DND-41 (cell line): ENCODE measurements at regions not wholly inside any gene's neighbourhood (a gene's known extent, or its start where the extent isn't known, plus 50 kb on each side); places are given as distances from the start of the nearest gene placed in this dataset.

ENCODE experiments used
- ATAC-seq: fragments of 200-7000 bp; cut with Tn5 transposase; 3 replicates; pipeline ENCODE4 v1.9.1; 2021; ENCODE audit warnings: low read depth; ENCODE audit not compliant: insufficient read depth
- DNase-seq: peaks from one replicate; pipeline ENCODE4 v3.0.0-alpha.2; 2020
- H2AFZ ChIP-seq: 2 replicates; pipeline ENCODE4 v1.6.0; 2012; ENCODE audit warnings: low read depth, low read length
- H3K27ac ChIP-seq: 2 replicates; pipeline ENCODE4 v1.5.1; 2012; ENCODE audit warnings: low read length, inconsistent platforms
- H3K27me3 ChIP-seq: fragments of 200-600 bp; sonication (generic); 2 replicates; pipeline ENCODE4 v1.6.0; 2012; ENCODE audit warnings: low read length, mild to moderate bottlenecking, inconsistent platforms; ENCODE audit not compliant: insufficient read depth, poor library complexity
- H3K36me3 ChIP-seq: 2 replicates; pipeline ENCODE4 v1.5.1; 2012; ENCODE audit warnings: low read length, inconsistent platforms; ENCODE audit not compliant: insufficient read depth
- H3K4me1 ChIP-seq: 2 replicates; pipeline ENCODE4 v1.5.1; 2012; ENCODE audit warnings: mild to moderate bottlenecking, low read length; ENCODE audit not compliant: insufficient read depth
- H3K4me2 ChIP-seq: 2 replicates; pipeline ENCODE4 v1.6.0; 2012; ENCODE audit warnings: mild to moderate bottlenecking, moderate library complexity, low read length, inconsistent platforms; ENCODE audit not compliant: insufficient read depth
- H3K4me3 ChIP-seq, 2 experiments: fragments of 200-600 bp in 1 of 2; shearing (Covaris generic) in 1 of 2; 2 replicates each; pipeline ENCODE4 v1.5.1; 2012 to 2016; ENCODE audit warnings: inconsistent platforms in 2 of 2, low read length in 2 of 2, mild to moderate bottlenecking in 2 of 2, low read depth in 1 of 2, moderate library complexity in 1 of 2
- H3K79me2 ChIP-seq: 2 replicates; pipeline ENCODE4 v1.6.0; 2012; ENCODE audit warnings: low read length, inconsistent platforms; ENCODE audit not compliant: insufficient read depth
- H3K9ac ChIP-seq: 2 replicates; pipeline ENCODE4 v1.6.0; 2012; ENCODE audit warnings: low read depth, mild to moderate bottlenecking, inconsistent platforms, low read length, moderate library complexity
- H3K9me3 ChIP-seq: 2 replicates; pipeline ENCODE4 v1.5.1; 2012; ENCODE audit warnings: low read length, moderate library complexity, mild to moderate bottlenecking, inconsistent platforms; ENCODE audit not compliant: insufficient read depth, severe bottlenecking
- H4K20me1 ChIP-seq: 2 replicates; pipeline ENCODE4 v1.6.0; 2012; ENCODE audit warnings: low read length; ENCODE audit not compliant: insufficient read depth
- EZH2 ChIP-seq: IDR thresholded peaks from 3 replicates; pipeline ENCODE4 v1.6.1; 2012; ENCODE audit warnings: borderline replicate concordance, low read depth, mild to moderate bottlenecking, moderate library complexity, low read length, inconsistent platforms; ENCODE audit not compliant: severe bottlenecking
- TF ChIP-seq, protein P1 (sequence below): IDR thresholded peaks from 2 replicates; pipeline ENCODE4 v1.5.1; 2012; ENCODE audit warnings: borderline replicate concordance, low read length, moderate library complexity, mild to moderate bottlenecking; ENCODE audit not compliant: poor library complexity, severe bottlenecking; ENCODE audit errors: extremely low read depth

DNA sequence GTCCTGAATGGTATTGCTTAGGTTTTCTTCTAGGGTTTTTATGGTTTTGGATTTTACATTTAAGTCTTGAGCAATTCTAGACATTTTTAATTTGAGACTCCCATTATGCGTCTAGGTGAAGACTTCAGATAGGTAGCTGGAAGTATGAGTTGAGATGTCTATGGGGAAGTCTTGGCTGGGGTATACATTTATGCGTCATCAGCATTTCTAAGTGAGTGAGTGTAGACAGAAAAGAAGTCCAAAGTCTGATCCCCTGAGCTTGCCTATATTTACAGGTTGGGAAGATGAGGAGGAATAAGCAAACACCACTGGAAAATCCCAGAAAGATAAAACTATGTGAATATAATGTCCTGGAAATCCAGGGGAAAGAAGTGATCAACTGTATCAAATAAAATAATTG lies 68.9 kb downstream of the KCNJ2 start:
- Histone ChIP-seq H3K27ac (no peak overlapping the region), H3K36me3 (no peaks in the 10 kb centered on the region), H3K4me3 (no peak overlapping the region), H3K27me3 (no peaks in the 10 kb centered on the region), H3K4me2 (no peak overlapping the region), H3K79me2 (no peaks in the 10 kb centered on the region), H3K4me1 (no peaks in the 10 kb centered on the region), H4K20me1 (no peaks in the 10 kb centered on the region), H2AFZ (no peak overlapping the region), H3K9me3 (no peaks in the 10 kb centered on the region), H3K9ac (no peak overlapping the region)
- no peak for DNase-seq
- no peak for ATAC-seq
- TF ChIP-seq, protein P1, sequence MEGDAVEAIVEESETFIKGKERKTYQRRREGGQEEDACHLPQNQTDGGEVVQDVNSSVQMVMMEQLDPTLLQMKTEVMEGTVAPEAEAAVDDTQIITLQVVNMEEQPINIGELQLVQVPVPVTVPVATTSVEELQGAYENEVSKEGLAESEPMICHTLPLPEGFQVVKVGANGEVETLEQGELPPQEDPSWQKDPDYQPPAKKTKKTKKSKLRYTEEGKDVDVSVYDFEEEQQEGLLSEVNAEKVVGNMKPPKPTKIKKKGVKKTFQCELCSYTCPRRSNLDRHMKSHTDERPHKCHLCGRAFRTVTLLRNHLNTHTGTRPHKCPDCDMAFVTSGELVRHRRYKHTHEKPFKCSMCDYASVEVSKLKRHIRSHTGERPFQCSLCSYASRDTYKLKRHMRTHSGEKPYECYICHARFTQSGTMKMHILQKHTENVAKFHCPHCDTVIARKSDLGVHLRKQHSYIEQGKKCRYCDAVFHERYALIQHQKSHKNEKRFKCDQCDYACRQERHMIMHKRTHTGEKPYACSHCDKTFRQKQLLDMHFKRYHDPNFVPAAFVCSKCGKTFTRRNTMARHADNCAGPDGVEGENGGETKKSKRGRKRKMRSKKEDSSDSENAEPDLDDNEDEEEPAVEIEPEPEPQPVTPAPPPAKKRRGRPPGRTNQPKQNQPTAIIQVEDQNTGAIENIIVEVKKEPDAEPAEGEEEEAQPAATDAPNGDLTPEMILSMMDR = no peak
- TF ChIP-seq EZH2 = no peak

DNA sequence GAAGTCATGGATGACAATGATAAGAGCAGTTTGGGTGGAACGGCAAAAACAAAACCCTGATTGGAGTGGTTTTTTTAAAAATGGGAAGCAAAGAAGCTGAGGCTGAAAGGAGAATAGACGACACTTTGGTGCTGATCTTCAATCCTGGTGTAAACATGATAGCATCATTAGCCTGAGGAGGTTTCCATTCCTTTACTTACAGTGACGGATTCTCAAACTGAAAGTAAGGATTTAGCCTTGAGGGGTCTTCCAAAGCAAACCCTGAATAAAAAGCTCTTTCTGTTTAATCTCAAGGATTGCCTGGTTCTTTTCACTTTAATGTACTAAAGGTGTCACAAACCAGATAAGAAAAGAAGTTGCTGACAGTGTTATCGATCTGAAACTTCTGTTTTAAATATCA lies 69.3 kb downstream of the KCNJ2 start:
- no peak overlapping the region for H3K27ac ChIP-seq
- H3K4me1 ChIP-seq = no peaks in the 10 kb centered on the region
- no peak for TF ChIP-seq EZH2
- TF ChIP-seq, protein P1 = no peak
- H3K79me2 ChIP-seq = no peaks in the 10 kb centered on the region
- H3K4me2 ChIP-seq = no peak overlapping the region
- DNase-seq (no peak), ATAC-seq (no peak)
- H3K9ac ChIP-seq = no peak overlapping the region
- H3K9me3 ChIP-seq = no peaks in the 10 kb centered on the region
- H3K27me3 ChIP-seq = no peaks in the 10 kb centered on the region
- no peaks in the 10 kb centered on the region for H3K36me3 ChIP-seq
- H2AFZ ChIP-seq = no peak overlapping the region
- no peak overlapping the region for H3K4me3 ChIP-seq
- H4K20me1 ChIP-seq = no peaks in the 10 kb centered on the region

DNA sequence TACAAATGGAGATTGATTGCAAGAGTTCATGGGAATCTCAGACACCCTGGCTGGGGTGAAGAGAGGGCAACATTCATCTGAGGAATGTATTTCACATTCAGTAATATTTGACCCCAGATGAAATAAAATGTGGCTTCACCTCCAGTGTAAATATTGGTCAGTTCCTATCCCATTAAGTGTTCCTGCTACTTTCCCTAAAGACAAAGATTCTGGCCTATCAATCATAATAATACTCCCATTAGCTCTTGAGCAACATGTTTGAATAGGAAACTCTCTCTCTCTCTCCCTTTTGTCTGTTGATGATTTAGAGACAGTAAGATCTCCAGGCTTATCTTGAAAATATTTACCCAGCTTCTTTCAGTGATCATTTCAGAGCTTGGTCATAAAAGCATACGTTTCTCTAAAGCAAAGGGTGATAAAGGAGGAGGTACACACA lies 70.1 kb downstream of the KCNJ2 start:
- Histone ChIP-seq H3K27ac (no peak overlapping the region), H3K9ac (no peak overlapping the region), H3K27me3 (no peaks in the 10 kb centered on the region), H3K9me3 (no peaks in the 10 kb centered on the region), H3K4me1 (no peaks in the 10 kb centered on the region), H3K36me3 (no peaks in the 10 kb centered on the region), H2AFZ (no peak overlapping the region), H4K20me1 (no peaks in the 10 kb centered on the region), H3K4me2 (no peak overlapping the region), H3K4me3 (no peak overlapping the region), H3K79me2 (no peaks in the 10 kb centered on the region)
- TF ChIP-seq EZH2 = no peak
- TF ChIP-seq, protein P1 = no peak
- DNase-seq = no peak
- no peak for ATAC-seq

DNA sequence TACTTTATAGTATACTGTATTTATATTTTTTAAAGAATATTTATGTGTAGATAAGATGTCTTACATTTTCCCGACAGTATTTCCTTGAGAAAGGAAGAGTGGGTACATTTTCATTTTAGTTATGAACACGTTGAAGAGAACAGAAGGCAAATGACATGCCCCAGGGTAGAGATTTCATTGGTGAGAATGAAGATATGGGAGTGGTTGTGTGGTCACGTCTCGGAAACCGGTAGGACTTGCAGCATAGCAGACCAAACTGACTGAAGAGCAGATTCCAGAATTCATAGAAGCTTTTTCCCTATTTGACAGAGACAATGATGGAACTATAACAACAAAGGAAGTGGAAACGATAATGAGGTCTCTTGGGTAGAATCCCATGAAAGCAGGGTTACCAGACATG lies 71.7 kb downstream of the KCNJ2 start:
- ATAC-seq (no peak), DNase-seq (no peak)
- Histone ChIP-seq H3K9ac (no peak overlapping the region), H4K20me1 (no peaks in the 10 kb centered on the region), H3K9me3 (no peaks in the 10 kb centered on the region), H3K27ac (no peak overlapping the region), H2AFZ (no peak overlapping the region), H3K27me3 (no peaks in the 10 kb centered on the region), H3K36me3 (no peaks in the 10 kb centered on the region), H3K79me2 (no peaks in the 10 kb centered on the region), H3K4me1 (no peaks in the 10 kb centered on the region), H3K4me3 (no peak overlapping the region), H3K4me2 (no peak overlapping the region)
- no peak for TF ChIP-seq EZH2
- TF ChIP-seq, protein P1 = no peak
